ENCODE measurements at regions not wholly inside any gene's neighbourhood (a gene's known extent, or its start where the extent isn't known, plus 50 kb on each side); places are given as distances from the start of the nearest gene placed in this dataset.
"Not testable (repeated sequence)": the region's sequence is repeated elsewhere in the genome, so short reads cannot be mapped to it uniquely, and the experiment has no call there.

DNA sequence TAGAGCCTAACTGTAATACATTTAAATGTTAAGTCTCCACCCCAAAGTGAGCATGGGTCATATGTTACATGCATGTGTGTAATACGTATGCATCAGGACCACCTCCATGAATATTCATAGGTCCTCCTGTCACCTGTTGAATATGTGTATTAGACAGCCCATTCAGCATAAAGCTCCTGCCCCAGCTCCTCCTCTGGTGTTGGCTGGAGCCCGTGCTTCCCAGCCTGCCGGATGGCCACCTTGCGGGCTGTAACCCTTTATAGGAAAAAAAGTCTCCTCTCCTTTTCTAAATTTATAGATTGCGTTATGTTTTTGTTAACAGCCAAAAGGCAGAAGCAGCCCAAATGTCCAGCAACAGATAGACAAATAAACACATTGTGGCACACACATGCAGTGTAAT lies 299.5 kb downstream of the MED10 start:
- no peak for DNase-seq (ENCODE audit: low read depth, low spot score)

- no peak for DNase-seq (ENCODE audit: low read depth, low spot score)
These were observed 301.8 kb downstream of the MED10 start for GRCh38 chr5:6076341-6077239.

GRCh38 chr5:6072488-6072887 lies 305.9 kb downstream of the MED10 start:
- DNase-seq (ENCODE audit: low read depth, low spot score): not testable (repeated sequence)

GRCh38 chr5:6069496-6070185 lies 308.7 kb downstream of the MED10 start:
- no peak for DNase-seq (ENCODE audit: low read depth, low spot score)

- DNase-seq (ENCODE audit: low read depth, low spot score): no peak
These were observed 312.3 kb downstream of the MED10 start for GRCh38 chr5:6066016-6066415.

DNA sequence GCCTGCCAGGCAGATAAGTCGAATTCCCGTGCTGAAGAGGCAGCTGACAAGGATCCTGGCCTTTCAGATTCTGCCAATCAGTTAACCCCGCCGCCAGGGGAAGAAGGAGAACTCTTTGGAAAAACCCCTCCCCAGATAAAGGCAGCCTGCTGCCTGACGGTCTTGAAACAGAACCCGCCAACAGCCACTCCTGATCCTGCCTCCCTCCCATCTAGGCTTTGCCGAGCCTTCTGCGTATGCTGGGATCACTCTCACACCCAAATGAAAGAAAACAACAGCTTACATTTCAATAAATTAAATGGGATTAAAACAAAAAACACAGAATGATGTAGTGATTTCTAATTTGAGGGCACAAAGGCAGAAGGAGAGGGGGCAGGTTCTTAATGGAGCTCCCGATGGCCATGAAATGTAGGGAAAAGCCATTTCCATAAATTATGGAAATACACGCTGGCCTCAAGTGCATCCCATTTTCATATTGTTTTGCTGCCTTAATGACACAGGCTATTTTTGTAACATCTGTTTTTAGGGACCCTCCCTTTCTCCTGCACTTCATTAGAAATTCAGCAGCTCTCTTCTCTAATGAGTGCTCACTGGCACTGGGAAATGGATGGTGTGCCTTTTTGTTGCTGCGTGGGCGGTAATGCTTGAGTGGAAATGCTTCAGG lies 319.1 kb downstream of the MED10 start:
- no peak for DNase-seq (ENCODE audit: low read depth, low spot score)

DNA sequence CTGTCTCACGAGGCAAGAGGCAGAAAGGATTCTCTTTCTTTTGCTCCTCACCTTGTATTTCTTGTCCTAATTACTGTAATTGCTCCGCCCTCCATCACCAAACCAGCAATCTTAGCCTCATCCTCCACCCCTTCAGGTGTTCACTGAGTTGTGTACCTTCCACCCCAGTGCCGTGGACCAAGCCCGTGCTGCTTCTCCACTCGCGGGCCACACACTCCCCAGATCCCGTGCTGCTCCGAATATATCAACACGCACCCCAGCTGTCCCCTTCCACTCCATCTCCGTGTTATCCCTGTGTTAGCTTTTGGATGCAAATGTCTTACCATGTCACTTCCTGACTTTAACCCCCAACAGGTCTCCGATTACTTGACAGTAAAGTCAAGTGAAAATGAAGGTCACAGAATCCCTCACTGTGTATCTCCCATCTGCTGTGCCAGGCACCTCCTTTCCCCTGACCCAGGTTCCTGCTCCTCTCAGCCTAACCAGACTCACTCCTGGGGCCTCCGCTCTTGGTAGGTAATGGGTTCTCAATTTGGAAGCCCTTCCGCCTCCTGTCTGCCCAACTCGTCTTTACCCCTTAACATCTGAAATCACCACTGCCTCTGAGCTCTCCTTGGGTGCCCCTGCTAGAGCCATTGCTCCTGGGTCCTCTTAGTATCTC lies 320.2 kb downstream of the MED10 start:
- no peak for DNase-seq (ENCODE audit: low read depth, low spot score)

DNA sequence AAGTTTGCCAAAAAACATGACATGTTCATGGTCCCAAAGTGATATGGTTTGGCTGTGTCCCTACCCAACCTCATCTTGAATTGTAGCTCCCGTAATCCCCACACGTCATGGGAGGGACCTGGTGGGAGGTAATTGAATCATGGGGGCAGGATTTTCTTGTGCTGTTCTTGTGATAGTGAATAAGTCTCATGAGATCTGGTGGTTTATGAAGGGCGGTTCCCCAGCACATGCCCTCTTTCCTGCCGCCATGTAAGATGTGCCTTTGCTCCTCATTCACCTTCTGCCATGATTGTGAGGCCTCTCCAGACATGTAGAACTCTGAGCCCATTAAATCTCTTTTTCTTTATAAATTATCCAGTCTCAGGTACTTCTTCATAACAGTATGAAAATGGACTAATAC lies 322.1 kb downstream of the MED10 start:
- DNase-seq (ENCODE audit: low read depth, low spot score): no peak

DNA sequence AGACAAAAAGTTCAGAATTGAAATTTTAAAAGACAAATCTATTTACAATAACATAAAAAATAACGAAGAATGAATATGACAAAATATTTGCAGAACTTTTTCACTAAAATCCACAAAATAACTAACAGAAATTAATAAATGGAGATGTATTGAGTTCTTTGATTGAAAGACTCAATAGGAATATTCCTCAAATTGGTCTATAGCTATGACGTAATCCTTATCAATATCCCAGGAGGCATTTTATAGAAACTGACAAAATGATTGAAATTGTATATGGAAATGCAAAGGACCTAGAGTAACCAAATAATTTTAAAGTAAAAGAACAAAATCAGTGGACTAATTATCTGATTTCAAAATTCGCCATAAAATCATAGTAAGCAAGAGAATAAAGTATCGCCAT lies 328.7 kb downstream of the MED10 start:
- no peak for DNase-seq (ENCODE audit: low read depth, low spot score)

GRCh38 chr5:6048746-6049145 lies 329.6 kb downstream of the MED10 start:
- DNase-seq (ENCODE audit: low read depth, low spot score): no peak

- no peak for DNase-seq (ENCODE audit: low read depth, low spot score)
These were observed 331.9 kb downstream of the MED10 start for GRCh38 chr5:6046296-6046967.

DNA sequence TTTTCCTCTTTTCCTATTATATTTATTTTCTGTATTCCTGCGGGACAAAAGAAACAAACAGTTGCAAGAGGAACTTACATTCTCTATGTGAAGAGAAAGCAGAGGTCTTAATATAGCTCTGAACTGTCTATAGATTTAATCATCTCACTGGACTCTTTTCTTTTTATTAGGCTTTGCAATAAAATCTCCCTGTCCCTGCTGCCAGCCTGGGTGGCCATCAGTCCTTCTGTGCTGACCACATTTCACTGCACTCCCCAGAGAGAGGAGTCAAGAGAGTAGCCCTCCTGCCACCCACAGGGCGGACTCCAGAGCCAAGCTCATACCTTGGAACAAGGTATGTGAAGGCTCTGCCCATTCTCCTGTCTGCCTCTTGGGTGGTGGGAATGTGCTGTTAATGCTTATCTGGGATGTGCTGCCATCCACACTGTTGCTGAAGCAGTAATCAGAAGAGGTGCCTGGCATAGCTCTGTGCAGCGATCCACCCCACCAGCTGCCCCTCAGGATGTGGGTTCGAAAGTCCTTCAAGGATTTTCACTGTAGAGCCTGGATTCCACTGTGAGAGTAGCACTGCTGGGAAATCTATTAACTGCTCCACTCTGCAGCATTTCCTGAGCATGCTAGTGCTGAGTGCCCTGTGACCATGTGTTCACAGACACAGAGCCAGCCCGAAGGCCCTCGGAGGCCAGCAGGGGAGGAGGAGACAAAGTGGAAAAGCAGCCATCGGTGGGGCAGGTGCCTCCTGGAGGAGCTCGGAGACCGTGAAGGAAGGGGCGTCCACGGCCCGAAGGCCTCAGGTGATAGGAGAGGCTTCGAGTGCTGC lies 334.6 kb downstream of the MED10 start:
- no peak for DNase-seq (ENCODE audit: low read depth, low spot score)

DNA sequence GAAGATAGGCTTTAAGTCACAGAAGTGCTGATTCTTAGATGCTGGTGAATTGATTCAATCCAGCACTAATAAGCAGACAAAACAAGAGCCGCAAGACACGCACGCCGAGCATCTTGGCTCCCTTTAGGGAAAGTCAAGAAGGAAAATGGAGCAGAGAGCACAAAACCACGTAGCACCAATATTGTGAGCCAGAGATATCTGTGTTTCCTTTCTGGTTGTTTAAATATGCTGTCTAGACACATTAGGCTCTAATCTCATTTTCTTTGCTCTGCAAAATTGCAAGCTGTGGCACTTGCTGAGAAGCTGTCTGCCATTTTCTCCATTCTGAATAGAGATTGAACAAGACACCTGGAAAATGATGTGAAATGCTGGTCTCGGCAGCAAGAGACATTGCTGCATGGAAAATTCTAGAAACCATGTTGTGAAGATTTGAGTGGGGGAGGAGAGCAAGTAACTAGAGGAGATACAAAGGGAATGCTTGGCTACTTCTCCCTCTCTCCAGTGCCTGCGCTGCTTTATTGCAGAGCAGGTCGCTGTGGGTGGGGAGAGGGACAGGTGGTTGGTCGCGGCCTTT lies 336.3 kb downstream of the MED10 start:
- DNase-seq (ENCODE audit: low read depth, low spot score): no peak

DNA sequence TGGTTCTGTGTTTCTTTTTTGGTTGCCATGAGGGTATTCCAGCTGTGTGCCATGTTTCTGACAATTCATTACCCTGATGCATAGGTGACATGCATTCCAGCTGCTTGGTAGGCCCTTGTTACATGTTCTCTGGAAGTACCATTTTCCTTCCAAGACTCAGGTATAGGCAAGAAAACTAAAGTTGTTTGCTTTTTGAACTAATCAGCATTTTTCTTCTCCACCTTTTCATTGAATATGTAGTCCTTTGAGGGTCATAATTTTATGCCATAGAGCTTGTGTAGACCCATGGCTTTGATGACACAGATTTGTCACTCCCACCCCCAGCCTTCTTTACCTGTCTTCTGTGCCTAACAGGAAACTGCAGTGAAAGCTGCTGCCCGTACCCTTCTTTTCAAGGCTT lies 339.2 kb downstream of the MED10 start:
- no peak for DNase-seq (ENCODE audit: low read depth, low spot score)

GRCh38 chr5:6036006-6036405 lies 342.3 kb downstream of the MED10 start:
- no peak for DNase-seq (ENCODE audit: low read depth, low spot score)

GRCh38 chr5:6029811-6030271 lies 348.5 kb downstream of the MED10 start:
- DNase-seq (ENCODE audit: low read depth, low spot score): no peak

GRCh38 chr5:6026766-6027406 lies 351.5 kb downstream of the MED10 start:
- DNase-seq (ENCODE audit: low read depth, low spot score): no peak

- DNase-seq (ENCODE audit: low read depth, low spot score): no peak
These were observed 358.7 kb downstream of the MED10 start for GRCh38 chr5:6019612-6020011.

DNA sequence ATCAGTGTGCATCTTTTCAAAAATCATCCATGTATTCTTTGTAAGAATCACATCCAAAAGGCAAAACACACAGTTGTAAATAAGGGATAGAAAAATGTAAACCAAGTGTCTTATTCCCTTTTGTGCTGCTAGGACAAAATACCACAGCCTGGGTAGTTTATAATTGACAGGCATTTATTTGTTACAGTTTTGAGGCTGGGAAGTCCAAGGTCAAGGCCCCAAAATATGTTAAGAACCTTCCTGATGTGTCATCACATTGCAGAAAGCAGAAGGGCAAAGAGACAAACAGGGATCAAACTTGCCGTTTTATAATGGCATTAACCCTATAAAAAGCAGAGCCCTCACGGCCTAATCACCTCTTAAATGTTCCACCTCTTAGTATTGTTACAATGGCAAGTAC lies 364.8 kb downstream of the MED10 start:
- no peak for DNase-seq (ENCODE audit: low read depth, low spot score)

DNA sequence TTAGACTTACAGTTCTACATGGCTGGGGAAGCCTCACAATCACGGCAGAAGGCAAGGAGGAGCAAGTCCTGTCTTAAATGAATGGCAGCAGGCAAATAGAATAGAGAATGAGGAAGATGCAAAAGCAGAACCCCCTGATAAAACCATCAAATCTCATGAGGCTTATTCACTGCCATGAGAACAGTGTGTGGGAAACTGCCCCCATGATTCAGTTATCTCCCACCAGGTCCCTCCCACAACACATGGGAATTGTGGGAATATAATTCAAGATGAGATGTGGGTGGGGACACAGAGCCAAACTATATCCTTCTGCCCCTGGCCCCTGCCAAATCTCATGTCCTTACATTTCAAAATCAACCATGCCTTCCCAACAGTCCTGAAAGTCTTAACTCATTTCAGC lies 367.1 kb downstream of the MED10 start:
- no peak for DNase-seq (ENCODE audit: low read depth, low spot score)

Data from iPS DF 19.7 (cell line).